Right lobe of liver (tissue), 4 donors: ENCODE measurements at regions not wholly inside any gene's neighbourhood (a gene's known extent, or its start where the extent isn't known, plus 50 kb on each side); places are given as distances from the start of the nearest gene placed in this dataset.

ENCODE experiments used
- POLR2A ChIP-seq: fragments of 450-650 bp; IDR thresholded peaks from one replicate; pipeline ENCODE4 v1.6.1; 2017; ENCODE audit warnings: antibody characterized with exemption, mild to moderate bottlenecking
- TF ChIP-seq, protein P1 (sequence below), 4 donors: fragments of 200-600 bp in 3 of 4; fragments of 450-650 bp in 1 of 4; IDR thresholded peaks; one replicate each; pipeline versions ENCODE4 v1.5.1 to v1.8.0; 2016 to 2022; ENCODE audit warnings: antibody characterized with exemption in 4 of 4, mild to moderate bottlenecking in 2 of 4
- donor health status: DM: no; HTN: no; CAD: no.
- donor health status: DM: no; HTN: no; CAD: no.
- donor health status: DM: no; HTN: yes; CAD: no.

DNA sequence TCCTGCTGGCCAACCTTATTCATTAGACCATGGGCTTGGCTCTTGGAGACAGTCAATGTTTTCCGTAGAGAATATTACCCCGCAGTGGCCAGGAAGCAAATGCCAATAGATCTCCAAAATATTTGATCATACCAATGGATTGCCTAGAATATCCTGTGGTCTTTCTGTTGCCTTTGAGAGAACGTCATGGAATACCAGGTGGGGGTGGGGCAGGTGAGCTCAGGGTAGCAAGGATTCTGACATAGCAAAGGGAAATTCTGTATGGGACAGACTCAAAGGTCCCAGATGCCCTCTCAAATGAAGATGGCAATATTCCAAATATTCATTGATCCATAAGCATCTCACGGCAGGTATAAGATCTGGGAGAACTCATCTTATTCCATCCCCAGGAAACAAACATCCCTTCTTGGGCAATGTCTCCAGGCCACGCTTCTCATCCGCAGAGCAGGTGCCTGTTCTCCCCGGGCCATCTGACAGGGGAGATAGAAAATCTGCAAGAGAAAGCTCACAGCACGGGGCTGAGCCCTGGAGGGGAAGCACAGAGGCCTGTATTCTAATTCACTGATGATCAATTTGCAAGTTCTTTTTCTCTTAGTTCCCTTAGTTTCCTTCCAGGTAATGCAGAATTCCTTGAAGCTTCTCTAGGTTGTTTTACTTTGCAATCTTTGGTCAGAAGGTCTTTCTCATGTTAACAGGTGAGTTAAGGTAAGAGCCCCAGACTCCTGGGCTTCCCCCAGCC is 69.6 kb upstream of the TSHZ3 start:
- TF ChIP-seq, protein P1, sequence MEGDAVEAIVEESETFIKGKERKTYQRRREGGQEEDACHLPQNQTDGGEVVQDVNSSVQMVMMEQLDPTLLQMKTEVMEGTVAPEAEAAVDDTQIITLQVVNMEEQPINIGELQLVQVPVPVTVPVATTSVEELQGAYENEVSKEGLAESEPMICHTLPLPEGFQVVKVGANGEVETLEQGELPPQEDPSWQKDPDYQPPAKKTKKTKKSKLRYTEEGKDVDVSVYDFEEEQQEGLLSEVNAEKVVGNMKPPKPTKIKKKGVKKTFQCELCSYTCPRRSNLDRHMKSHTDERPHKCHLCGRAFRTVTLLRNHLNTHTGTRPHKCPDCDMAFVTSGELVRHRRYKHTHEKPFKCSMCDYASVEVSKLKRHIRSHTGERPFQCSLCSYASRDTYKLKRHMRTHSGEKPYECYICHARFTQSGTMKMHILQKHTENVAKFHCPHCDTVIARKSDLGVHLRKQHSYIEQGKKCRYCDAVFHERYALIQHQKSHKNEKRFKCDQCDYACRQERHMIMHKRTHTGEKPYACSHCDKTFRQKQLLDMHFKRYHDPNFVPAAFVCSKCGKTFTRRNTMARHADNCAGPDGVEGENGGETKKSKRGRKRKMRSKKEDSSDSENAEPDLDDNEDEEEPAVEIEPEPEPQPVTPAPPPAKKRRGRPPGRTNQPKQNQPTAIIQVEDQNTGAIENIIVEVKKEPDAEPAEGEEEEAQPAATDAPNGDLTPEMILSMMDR (IDR thresholded peaks at IDR 0.05): no peak
- no peak for TF ChIP-seq POLR2A
